ENCODE measurements at regions not wholly inside any gene's neighbourhood (a gene's known extent, or its start where the extent isn't known, plus 50 kb on each side); places are given as distances from the start of the nearest gene placed in this dataset.
A peak's percentile ranks its signal among the peaks of the same experiment; 100 is the strongest.

GRCh38 chr2:8307606-8308180 is 374.2 kb upstream of the ID2 start:
- no peak for DNase-seq (ENCODE audit: low read depth in 2 of 2)

GRCh38 chr2:8309131-8309530 is 372.7 kb upstream of the ID2 start:
- no peak for DNase-seq (ENCODE audit: low read depth in 2 of 2)

DNA sequence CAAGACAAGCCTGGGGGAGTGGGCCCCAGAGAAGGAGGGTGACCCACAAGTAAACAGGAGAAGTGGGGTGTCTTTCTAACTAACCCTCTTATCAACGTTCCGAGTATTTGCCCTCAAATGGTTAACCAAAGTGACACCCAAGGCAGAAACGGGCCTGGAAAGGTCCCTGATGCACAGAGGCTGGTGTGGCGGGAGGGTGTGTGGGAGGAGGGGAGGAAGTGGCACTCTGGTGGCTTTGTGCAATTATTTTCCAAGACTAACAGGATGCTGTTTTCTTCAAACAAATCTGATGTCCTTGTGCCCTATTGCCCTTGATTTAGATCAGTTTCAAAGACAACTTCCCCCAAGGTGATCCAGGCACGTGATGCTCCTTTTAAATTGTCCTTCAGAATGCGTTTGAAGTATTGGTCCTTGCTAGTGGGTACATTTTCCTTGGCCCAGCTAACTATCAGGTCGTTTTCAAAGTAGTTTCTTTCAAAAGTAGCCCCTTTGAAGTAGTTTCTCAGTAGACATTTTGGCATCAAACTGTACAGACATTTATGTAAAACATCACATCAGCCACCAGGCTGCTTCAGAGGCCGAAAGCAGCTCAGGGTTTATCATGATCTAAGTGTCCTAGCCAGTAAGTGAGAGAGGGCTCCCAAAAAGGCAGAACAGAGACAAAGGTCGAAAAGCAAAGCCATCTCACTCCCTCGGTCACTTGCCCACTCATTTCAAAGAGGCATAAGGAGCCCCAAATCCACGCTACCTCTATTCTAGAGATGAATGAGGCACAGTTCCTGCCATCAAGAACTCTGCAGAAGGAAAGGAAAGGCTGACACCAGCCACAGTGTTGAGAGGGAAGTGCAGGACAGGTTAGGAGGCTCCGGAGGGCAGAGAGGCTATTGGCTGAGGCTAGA is 371.1 kb upstream of the ID2 start:
- peak in 1 of 2 donors; percentile 46 for DNase-seq (ENCODE audit: low read depth in 2 of 2)

- no peak for DNase-seq (ENCODE audit: low read depth in 2 of 2)
Observed at GRCh38 chr2:8312221-8312620, 369.6 kb upstream of the ID2 start.

- DNase-seq (ENCODE audit: low read depth in 2 of 2) = no peak
Observed at GRCh38 chr2:8312861-8313830, 368.7 kb upstream of the ID2 start.

DNA sequence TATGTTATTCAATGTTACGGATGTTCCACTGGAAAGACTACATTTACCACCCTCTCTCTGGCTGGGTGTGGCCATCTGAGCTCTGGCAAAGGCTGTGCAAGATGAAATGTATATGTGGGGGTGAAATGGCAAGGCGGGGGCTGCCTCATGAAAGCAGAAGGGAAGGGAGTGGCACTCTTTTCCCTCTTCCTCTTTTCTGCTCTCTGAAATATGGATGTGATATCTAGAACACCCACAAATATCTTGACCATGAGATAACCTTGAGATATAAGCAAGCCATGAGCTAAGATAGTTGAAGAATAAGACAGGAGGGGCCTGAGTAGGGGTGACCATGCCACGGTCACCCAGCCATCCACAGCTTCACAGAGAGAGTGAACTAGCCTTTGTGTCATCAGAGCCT is 367.8 kb upstream of the ID2 start:
- DNase-seq (ENCODE audit: low read depth in 2 of 2) = no peak

DNA sequence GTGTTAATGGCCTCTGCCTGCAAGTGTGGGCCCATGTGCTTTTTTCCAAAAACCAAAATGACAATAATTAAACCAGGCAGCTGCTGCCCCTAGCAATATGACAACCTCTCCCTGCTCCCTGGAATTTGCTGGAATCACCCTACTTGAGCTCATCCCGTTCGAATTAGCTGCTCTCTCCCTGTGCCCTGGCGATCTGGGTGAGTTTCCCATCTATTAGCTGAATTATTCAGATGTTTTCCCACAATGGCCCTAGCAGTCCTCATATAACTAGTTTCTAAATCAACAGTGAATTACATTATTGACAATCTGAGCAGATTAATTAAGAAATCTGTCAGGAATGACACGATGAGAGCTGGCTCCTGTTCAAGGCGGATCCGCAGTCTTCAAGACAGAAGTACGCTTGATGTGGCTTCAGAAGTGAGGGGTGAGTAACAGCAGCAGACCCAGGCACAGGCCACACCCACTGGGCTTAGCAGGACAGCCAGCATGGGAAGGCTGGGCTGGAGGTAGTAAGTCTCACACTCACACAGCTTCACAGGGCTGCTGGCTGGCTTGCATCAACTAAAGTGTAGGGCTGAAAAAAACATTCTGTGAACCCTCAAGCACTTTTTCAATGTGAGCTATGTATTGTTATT is 366.2 kb upstream of the ID2 start:
- DNase-seq (ENCODE audit: low read depth in 2 of 2) = no peak

- DNase-seq (ENCODE audit: low read depth in 2 of 2) = no peak
Observed at GRCh38 chr2:8316356-8316755, 365.5 kb upstream of the ID2 start.

GRCh38 chr2:8317418-8317817 is 364.4 kb upstream of the ID2 start:
- no peak for DNase-seq (ENCODE audit: low read depth in 2 of 2)

GRCh38 chr2:8319219-8319618 is 362.6 kb upstream of the ID2 start:
- no peak for DNase-seq (ENCODE audit: low read depth in 2 of 2)

DNA sequence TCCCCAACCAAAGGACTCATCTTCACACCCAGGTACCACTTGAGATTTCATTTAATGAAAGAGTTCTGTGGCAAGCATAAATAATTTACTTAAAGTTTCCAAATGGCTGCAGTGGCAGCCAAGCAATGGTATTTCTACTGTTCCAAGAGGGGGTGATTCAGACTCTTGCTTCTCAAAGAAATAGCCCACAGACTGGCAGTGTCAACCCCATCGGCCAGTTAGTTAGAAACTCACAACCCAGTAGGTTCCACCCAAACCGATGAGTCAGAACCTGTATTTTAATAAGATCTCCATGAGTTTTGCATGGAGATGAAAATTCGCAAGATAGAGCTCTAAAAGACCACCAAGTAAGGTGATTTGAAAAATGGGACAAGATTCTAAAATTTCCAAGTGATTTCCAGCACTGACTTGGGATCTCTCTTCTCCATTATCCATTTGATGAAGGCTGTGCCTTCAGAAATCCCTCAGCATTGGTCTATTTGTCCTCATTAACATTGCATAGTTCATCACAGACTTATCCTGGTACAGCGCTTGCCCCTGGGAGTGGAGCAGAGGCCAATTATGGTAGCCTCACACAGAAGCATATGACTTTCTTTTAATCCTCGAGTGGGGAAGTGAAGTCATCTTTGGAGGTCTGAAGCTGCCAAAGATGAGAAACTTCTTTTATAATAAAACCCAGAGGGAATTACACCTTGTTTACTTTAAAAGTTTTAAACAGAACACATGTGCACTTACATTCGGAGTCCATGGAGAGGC is 361.4 kb upstream of the ID2 start:
- no peak for DNase-seq (ENCODE audit: low read depth in 2 of 2)

DNA sequence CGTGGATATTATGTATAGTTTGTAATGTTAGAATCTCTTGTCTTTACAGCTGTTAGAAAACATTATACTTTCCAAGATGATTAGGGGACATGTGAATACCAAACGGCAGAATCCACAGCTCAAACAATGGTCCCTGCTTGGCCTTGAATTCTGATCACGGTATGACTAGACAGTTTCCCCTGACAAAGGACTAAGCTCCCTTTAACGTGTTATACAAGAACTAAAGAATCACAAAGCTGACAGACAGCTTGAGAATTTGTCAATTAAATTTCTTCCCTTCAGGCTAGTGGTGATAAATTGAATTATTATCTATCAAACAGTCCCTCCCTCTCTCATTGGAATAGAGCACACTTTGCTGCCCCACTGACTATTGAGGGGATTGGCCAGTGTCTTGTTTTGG is 359.2 kb upstream of the ID2 start:
- DNase-seq (ENCODE audit: low read depth in 2 of 2) = no peak

- DNase-seq (ENCODE audit: low read depth in 2 of 2) = no peak
Observed at GRCh38 chr2:8324164-8324856, 357.5 kb upstream of the ID2 start.

DNA sequence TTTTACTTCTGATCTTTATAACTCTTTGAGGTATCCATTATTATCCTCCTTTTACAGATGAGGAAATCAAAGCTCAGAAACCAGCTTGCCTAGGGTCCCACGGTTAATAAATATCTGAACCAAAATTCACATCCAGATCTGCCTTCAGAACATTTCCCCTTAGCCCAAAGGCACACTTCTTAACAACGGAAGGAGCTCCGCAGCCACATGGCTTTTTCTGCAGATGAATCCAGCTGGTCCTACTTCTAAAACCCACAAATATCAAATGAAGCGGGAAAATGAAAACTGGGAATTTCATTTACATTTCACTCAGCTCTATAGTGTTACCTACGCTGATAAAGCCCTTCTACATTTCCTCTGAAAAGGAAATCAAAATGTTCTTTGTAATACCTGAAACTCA is 357.0 kb upstream of the ID2 start:
- DNase-seq (ENCODE audit: low read depth in 2 of 2) = no peak

GRCh38 chr2:8327371-8328100 is 354.3 kb upstream of the ID2 start:
- DNase-seq (ENCODE audit: low read depth in 2 of 2) = no peak

DNA sequence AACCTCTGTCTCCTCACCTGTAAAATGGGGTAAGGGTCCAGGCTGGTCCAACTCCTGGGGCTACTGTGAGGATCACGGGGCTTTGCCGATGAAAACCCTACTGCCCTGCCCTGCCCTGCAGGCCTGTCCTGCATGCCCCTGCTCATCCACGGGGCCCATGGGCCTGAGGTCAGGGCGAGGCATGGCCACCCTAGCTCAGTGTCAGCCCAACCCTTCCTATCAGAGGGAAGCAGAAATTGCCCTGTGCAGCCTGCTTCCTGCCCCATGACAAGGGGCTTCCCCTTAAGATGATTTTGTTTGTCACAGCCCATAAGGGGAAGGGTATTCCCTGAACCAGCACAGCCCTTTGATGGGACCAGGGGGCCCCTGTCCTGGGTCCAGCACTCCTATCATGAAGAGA is 353.6 kb upstream of the ID2 start:
- DNase-seq (ENCODE audit: low read depth in 2 of 2) = no peak

GRCh38 chr2:8329660-8330622 is 351.9 kb upstream of the ID2 start:
- DNase-seq (ENCODE audit: low read depth in 2 of 2) = no peak

- DNase-seq (ENCODE audit: low read depth in 2 of 2) = no peak
Observed at GRCh38 chr2:8331068-8331467, 350.8 kb upstream of the ID2 start.

- no peak for DNase-seq (ENCODE audit: low read depth in 2 of 2)
Observed at GRCh38 chr2:8332646-8333045, 349.2 kb upstream of the ID2 start.
